SJCRH30 (cell line): ENCODE measurements at regions not wholly inside any gene's neighbourhood (a gene's known extent, or its start where the extent isn't known, plus 50 kb on each side); places are given as distances from the start of the nearest gene placed in this dataset.
A peak's percentile ranks its signal among the peaks of the same experiment; 100 is the strongest.
"Not testable (repeated sequence)": the region's sequence is repeated elsewhere in the genome, so short reads cannot be mapped to it uniquely, and the experiment has no call there.

ENCODE experiments used
- DNase-seq, 2 experiments: peaks; one replicate each; pipeline ENCODE4 v3.0.0-alpha.2; 2015 to 2020
- H3K27ac ChIP-seq: fragments of 250-450 bp; sonication (Bioruptor Pico); 2 replicates; pipeline ENCODE4 v1.5.1; 2020; ENCODE audit warnings: mild to moderate bottlenecking, moderate library complexity
- H3K27me3 ChIP-seq: fragments of 250-450 bp; sonication (Bioruptor Pico); 2 replicates; pipeline ENCODE4 v1.5.1; 2020; ENCODE audit warnings: mild to moderate bottlenecking, moderate library complexity
- H3K36me3 ChIP-seq: fragments of 250-450 bp; sonication (Bioruptor Pico); 2 replicates; pipeline ENCODE4 v1.5.1; 2020; ENCODE audit warnings: mild to moderate bottlenecking, moderate library complexity
- H3K4me1 ChIP-seq: fragments of 250-450 bp; sonication (Bioruptor Pico); 2 replicates; pipeline ENCODE4 v1.5.1; 2020; ENCODE audit warnings: mild to moderate bottlenecking, moderate library complexity
- H3K4me3 ChIP-seq: fragments of 250-450 bp; sonication (Bioruptor Pico); 2 replicates; pipeline ENCODE4 v1.5.1; 2020; ENCODE audit warnings: mild to moderate bottlenecking, moderate library complexity
- H3K9me3 ChIP-seq: fragments of 250-450 bp; sonication (Bioruptor Pico); replicated peaks from 2 replicates; pipeline ENCODE4 v1.5.1; 2020; ENCODE audit warnings: mild to moderate bottlenecking, moderate library complexity

GRCh38 chr13:18665716-18666115 is 515.9 kb downstream of the TUBA3C start:
- H3K4me1 ChIP-seq, DNase-seq: not testable (repeated sequence)

GRCh38 chr13:18665124-18665523 is 516.5 kb downstream of the TUBA3C start:
- H3K9me3 ChIP-seq, DNase-seq, H3K27me3 ChIP-seq, H3K36me3 ChIP-seq, H3K4me1 ChIP-seq, H3K4me3 ChIP-seq, H3K27ac ChIP-seq: not testable (repeated sequence)

More at GRCh38 chr13:18665716-18666115, 515.9 kb downstream of the TUBA3C start:
- H3K9me3 ChIP-seq, H3K27me3 ChIP-seq, H3K4me3 ChIP-seq, H3K36me3 ChIP-seq, H3K27ac ChIP-seq: not testable (repeated sequence)

DNA sequence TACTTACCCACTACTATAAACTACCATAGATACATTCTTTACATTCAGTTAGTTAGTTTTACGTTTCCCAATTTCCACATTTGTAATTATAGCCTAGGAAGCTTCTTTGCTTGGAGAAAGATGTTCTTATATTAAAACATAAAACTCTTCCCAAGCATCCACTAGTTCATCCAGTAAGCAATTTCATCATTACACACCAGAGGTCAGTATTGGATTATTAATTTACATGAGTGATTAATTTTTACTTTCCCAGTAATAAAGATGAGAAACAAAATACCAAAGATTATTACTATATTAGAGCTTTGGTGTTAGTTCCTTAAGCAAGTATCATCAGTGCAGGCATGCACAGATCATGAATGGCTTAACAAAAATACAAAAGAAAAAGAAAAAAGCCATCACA is 518.4 kb downstream of the TUBA3C start:
- H3K27me3 ChIP-seq, DNase-seq, H3K27ac ChIP-seq, H3K36me3 ChIP-seq, H3K9me3 ChIP-seq, H3K4me1 ChIP-seq, H3K4me3 ChIP-seq: not testable (repeated sequence)

DNA sequence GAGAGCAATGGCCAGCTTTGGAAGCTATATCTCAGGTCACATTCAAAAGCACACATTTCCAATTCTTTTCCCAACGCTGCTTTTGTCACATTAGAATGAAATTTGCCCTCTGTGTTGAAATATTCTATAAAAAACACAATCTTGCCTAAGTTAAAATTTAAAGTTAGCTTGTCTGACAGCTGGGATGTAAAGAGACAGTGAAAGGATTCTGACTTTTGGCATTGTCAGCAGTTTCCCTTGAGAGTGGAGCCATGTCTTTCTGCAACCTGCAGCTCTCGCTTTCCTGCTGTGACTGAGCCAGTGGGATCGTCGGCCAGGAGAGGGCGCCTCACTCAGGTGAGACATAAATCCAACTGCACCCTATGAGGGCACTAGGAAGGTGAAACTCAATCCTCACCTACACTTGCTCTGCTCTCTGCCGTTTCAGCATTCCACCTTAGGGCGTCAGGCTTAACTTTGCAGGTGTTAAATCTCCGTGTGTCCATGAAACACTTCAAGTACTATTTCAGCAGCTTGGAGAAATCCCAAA is 537.9 kb downstream of the TUBA3C start:
- H3K27me3 ChIP-seq, H3K4me1 ChIP-seq, H3K4me3 ChIP-seq, H3K36me3 ChIP-seq, H3K9me3 ChIP-seq, H3K27ac ChIP-seq: not testable (repeated sequence)
- peak; percentile 14 to 18 for DNase-seq

- not testable (repeated sequence) for DNase-seq, H3K4me1 ChIP-seq, H3K9me3 ChIP-seq, H3K36me3 ChIP-seq, H3K4me3 ChIP-seq, H3K27ac ChIP-seq, H3K27me3 ChIP-seq
Observed at GRCh38 chr13:18628928-18629327, 552.7 kb downstream of the TUBA3C start.

- DNase-seq: no peak
- Histone ChIP-seq H3K36me3 (no peaks in the 10 kb centered on the region), H3K4me3 (no peak overlapping the region), H3K27me3 (no peaks in the 10 kb centered on the region), H3K4me1 (no peaks in the 10 kb centered on the region), H3K27ac (no peak overlapping the region), H3K9me3 (no peaks in the 10 kb centered on the region)
Observed at GRCh38 chr13:18628428-18628827, 553.2 kb downstream of the TUBA3C start.

- not testable (repeated sequence) for H3K36me3 ChIP-seq, H3K9me3 ChIP-seq, DNase-seq, H3K27me3 ChIP-seq, H3K4me1 ChIP-seq, H3K4me3 ChIP-seq, H3K27ac ChIP-seq
Observed at GRCh38 chr13:18624061-18624460, 557.6 kb downstream of the TUBA3C start.

DNA sequence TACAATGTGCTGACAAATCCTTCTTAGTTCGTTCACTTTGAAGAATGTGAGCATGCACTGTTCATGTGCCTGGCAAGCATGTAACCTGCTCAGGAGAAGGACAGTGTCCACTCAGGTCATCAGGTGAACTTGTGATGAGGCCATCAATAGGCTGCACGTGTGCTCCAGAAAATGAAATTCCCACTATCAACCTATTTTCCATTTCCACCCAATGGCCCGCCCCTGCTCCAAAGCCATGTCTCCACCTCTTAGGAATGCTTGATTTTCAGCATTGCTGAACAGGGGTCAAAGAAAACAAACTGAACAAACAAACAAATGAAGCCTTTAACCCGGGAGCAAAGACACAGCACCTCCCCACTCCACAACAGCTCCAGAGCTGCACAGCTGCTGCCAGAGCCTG is 563.2 kb downstream of the TUBA3C start:
- H3K4me1 ChIP-seq, H3K9me3 ChIP-seq, H3K27me3 ChIP-seq, H3K36me3 ChIP-seq, DNase-seq, H3K4me3 ChIP-seq, H3K27ac ChIP-seq: not testable (repeated sequence)

- H3K4me1 ChIP-seq, H3K9me3 ChIP-seq, H3K36me3 ChIP-seq, DNase-seq, H3K27me3 ChIP-seq, H3K4me3 ChIP-seq, H3K27ac ChIP-seq: not testable (repeated sequence)
Observed at GRCh38 chr13:18610476-18610875, 571.1 kb downstream of the TUBA3C start.

DNA sequence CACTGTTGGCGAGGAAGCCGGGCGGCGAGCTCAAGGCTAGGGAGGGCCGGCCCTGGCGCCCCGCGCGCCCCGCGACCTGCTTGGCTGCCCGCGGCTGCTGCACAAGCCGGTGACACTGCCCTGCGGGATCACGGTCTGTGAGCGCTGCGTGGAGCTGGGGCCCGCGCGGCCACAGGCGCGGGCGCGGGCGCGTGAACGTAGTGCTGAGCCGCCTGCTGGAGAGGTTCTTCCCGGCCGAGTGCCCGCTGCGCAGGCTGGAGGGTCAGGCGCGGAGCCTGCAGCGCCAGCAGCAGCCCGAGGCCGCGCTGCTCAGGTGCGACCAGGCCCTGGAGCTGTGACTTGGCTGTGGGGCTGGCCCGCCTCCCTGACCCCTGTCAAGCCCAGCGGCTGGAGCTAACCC is 572.3 kb downstream of the TUBA3C start:
- not testable (repeated sequence) for DNase-seq, H3K4me3 ChIP-seq, H3K9me3 ChIP-seq, H3K4me1 ChIP-seq, H3K27ac ChIP-seq, H3K36me3 ChIP-seq, H3K27me3 ChIP-seq

GRCh38 chr13:18608851-18609250 is 572.8 kb downstream of the TUBA3C start:
- H3K27ac ChIP-seq, DNase-seq, H3K27me3 ChIP-seq, H3K4me3 ChIP-seq, H3K36me3 ChIP-seq, H3K4me1 ChIP-seq, H3K9me3 ChIP-seq: not testable (repeated sequence)

GRCh38 chr13:18600366-18600765 is 581.3 kb downstream of the TUBA3C start:
- H3K4me3 ChIP-seq, H3K36me3 ChIP-seq, H3K4me1 ChIP-seq, H3K9me3 ChIP-seq, H3K27me3 ChIP-seq, DNase-seq, H3K27ac ChIP-seq: not testable (repeated sequence)

- not testable (repeated sequence) for H3K36me3 ChIP-seq, H3K9me3 ChIP-seq, H3K27ac ChIP-seq, H3K4me3 ChIP-seq, H3K27me3 ChIP-seq, H3K4me1 ChIP-seq, DNase-seq
Observed at GRCh38 chr13:18599791-18600211, 581.8 kb downstream of the TUBA3C start.

DNA sequence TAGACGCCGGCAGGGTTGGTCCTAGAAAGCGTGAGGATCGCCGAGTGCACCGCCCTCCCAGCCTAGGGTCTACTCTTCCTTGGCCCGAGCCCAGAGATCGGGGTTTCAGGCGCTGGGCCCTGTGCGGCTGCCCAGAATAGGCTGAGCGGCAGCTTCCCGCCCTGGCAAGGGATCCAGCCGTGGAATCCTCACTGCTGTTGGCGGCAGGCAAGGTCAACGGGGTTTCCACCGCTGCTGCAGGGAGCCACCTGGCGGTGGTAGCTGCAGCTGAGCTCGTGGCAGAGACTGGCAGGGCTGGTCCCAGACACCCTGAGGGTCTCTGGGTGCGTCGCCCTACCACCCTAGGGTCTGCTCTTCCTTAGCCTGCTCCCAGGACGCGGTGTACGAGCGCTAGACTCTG is 583.1 kb downstream of the TUBA3C start:
- H3K36me3 ChIP-seq, H3K4me1 ChIP-seq, H3K27ac ChIP-seq, H3K4me3 ChIP-seq, DNase-seq, H3K9me3 ChIP-seq, H3K27me3 ChIP-seq: not testable (repeated sequence)

- not testable (repeated sequence) for H3K27ac ChIP-seq, H3K9me3 ChIP-seq, H3K36me3 ChIP-seq, H3K4me3 ChIP-seq, H3K4me1 ChIP-seq, DNase-seq, H3K27me3 ChIP-seq
Observed at GRCh38 chr13:18597940-18598339, 583.7 kb downstream of the TUBA3C start.

- H3K9me3 ChIP-seq, H3K27me3 ChIP-seq, H3K4me1 ChIP-seq, H3K36me3 ChIP-seq, H3K4me3 ChIP-seq, H3K27ac ChIP-seq, DNase-seq: not testable (repeated sequence)
Observed at GRCh38 chr13:18577103-18577502, 604.5 kb downstream of the TUBA3C start.

- H3K36me3 ChIP-seq, H3K27me3 ChIP-seq, DNase-seq, H3K27ac ChIP-seq, H3K4me1 ChIP-seq, H3K4me3 ChIP-seq, H3K9me3 ChIP-seq: not testable (repeated sequence)
Observed at GRCh38 chr13:18567890-18568289, 613.7 kb downstream of the TUBA3C start.
